ENCODE measurements at regions not wholly inside any gene's neighbourhood (a gene's known extent, or its start where the extent isn't known, plus 50 kb on each side); places are given as distances from the start of the nearest gene placed in this dataset.

DNA sequence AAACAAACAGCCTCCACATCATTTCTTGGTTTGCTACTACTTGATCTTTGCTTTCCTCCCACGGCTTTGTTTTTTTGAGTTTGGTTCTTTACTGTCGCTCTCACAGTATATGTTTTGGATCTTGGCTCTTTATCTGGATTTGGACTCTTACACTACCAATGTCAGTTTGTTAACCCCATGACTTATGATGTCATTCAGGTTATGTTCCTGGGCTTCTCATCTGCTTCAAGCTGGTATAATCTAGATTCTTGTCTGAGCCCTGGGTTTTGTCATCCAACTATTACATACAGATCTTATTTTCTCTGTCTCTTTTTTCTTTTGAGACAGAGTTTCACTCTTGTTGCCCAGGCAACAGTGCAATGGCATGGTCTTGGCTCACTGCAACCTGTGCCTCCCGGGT, 482.9 kb upstream of the TEX13C start:
- in situ Hi-C loops (cut with MboI) = no loop called here
- H3K36me3 ChIP-seq (ENCODE audit: control insufficient read depth in 2 of 2, insufficient read depth in 2 of 2, low read length in 1 of 2) = no peaks in the 10 kb centered on the region
- FAIRE-seq (no peak), DNase-seq (ENCODE audit: low read depth, low spot score) (no peak), ATAC-seq (no peak)
- WGBS (ENCODE audit: insufficient coverage, insufficient replicate concordance, low lambda C conversion rate, missing lambda C conversion rate) = 11% methylated on average over 3 of the region's 3 CpGs
- TF ChIP-seq FOXK2 (IDR thresholded peaks at IDR 0.05) = no peak
- no peak for TF ChIP-seq IRF4 (IDR thresholded peaks at IDR 0.05; ENCODE audit: low read depth, low read length)
- TF ChIP-seq, protein P1, sequence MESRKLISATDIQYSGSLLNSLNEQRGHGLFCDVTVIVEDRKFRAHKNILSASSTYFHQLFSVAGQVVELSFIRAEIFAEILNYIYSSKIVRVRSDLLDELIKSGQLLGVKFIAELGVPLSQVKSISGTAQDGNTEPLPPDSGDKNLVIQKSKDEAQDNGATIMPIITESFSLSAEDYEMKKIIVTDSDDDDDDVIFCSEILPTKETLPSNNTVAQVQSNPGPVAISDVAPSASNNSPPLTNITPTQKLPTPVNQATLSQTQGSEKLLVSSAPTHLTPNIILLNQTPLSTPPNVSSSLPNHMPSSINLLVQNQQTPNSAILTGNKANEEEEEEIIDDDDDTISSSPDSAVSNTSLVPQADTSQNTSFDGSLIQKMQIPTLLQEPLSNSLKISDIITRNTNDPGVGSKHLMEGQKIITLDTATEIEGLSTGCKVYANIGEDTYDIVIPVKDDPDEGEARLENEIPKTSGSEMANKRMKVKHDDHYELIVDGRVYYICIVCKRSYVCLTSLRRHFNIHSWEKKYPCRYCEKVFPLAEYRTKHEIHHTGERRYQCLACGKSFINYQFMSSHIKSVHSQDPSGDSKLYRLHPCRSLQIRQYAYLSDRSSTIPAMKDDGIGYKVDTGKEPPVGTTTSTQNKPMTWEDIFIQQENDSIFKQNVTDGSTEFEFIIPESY (IDR thresholded peaks at IDR 0.05) = no peak
- no peak for TF ChIP-seq STAT1 (conservative IDR thresholded peaks at IDR 0.05)
- no peak for TF ChIP-seq BHLHE40 (IDR thresholded peaks at IDR 0.05; ENCODE audit: borderline replicate concordance in 1 of 2, low read depth in 2 of 2, low read length in 1 of 2)
- H3K9me3 ChIP-seq (replicated peaks; ENCODE audit: control insufficient read depth, insufficient read depth, low read length) = no peaks in the 10 kb centered on the region
- no peak overlapping the region for H3K9ac ChIP-seq (ENCODE audit: control insufficient read depth, insufficient read depth, low read length)
- no TSS peak for BruUV-seq (replicated peaks)
- no peaks in the 10 kb centered on the region for H3K4me1 ChIP-seq (ENCODE audit: control insufficient read depth, insufficient read depth, low read length)
- no peak overlapping the region for H3K4me2 ChIP-seq (ENCODE audit: control insufficient read depth, insufficient read depth)
- H2AFZ ChIP-seq (ENCODE audit: control insufficient read depth, low read depth, low read length) = no peak overlapping the region
- H4K20me1 ChIP-seq (ENCODE audit: control insufficient read depth, insufficient read depth) = no peaks in the 10 kb centered on the region
- intact Hi-C loops (cut with micrococcal nuclease; ENCODE audit: unreplicated experiment) = no loop called here
- POLR2A ChIA-PET = no interaction called here
- SMC1A ChIA-PET (ENCODE audit: uncharacterized antibody, unreplicated experiment) = no interaction called here
- no peaks in the 10 kb centered on the region for H3K27me3 ChIP-seq (replicated peaks in 1 of 2; ENCODE audit: control insufficient read depth in 2 of 2, insufficient read depth in 2 of 2, low read length in 1 of 2)
- no peak overlapping the region for H3K4me3 ChIP-seq
- no peaks in the 10 kb centered on the region for H3K79me2 ChIP-seq (ENCODE audit: control insufficient read depth, insufficient read depth, low read length)
- RAD21 ChIA-PET (ENCODE audit: unreplicated experiment) = no interaction called here
- H3K27ac ChIP-seq (ENCODE audit: control insufficient read depth, insufficient read depth) = no peak overlapping the region
- CTCF ChIA-PET = no interaction called here

DNA sequence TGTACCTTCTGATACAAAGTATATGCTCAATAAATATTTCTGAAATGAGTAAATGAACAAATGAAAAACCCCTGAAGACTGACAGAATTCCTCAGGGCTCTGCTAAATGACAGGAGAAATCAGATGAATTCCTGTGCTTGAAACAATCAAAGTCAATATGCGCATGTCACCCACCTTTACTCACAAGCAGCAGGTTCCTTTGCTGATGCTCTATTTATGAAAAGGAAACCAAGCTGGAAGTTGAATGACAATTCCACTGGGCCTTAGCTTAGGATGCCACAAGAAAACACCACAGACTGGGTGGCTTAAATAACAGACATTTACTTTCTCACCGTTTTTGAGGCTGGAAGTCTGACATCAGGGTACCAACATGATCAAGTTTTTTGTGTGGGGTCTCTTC, 477.5 kb upstream of the TEX13C start:
- ChIA-PET CTCF (no interaction called here), RAD21 (ENCODE audit: unreplicated experiment) (no interaction called here), POLR2A (no interaction called here), SMC1A (ENCODE audit: uncharacterized antibody, unreplicated experiment) (no interaction called here)
- no peaks in the 10 kb centered on the region for H3K4me1 ChIP-seq (ENCODE audit: control insufficient read depth, insufficient read depth, low read length)
- H3K36me3 ChIP-seq (ENCODE audit: control insufficient read depth in 2 of 2, insufficient read depth in 2 of 2, low read length in 1 of 2) = no peaks in the 10 kb centered on the region
- no peaks in the 10 kb centered on the region for H3K9me3 ChIP-seq (replicated peaks; ENCODE audit: control insufficient read depth, insufficient read depth, low read length)
- no peak overlapping the region for H3K4me2 ChIP-seq (ENCODE audit: control insufficient read depth, insufficient read depth)
- DNase-seq (ENCODE audit: low read depth, low spot score) (no peak), FAIRE-seq (no peak), ATAC-seq (no peak)
- in situ Hi-C loops (cut with MboI) = no loop called here
- no peaks in the 10 kb centered on the region for H3K79me2 ChIP-seq (ENCODE audit: control insufficient read depth, insufficient read depth, low read length)
- TF ChIP-seq, protein P2, sequence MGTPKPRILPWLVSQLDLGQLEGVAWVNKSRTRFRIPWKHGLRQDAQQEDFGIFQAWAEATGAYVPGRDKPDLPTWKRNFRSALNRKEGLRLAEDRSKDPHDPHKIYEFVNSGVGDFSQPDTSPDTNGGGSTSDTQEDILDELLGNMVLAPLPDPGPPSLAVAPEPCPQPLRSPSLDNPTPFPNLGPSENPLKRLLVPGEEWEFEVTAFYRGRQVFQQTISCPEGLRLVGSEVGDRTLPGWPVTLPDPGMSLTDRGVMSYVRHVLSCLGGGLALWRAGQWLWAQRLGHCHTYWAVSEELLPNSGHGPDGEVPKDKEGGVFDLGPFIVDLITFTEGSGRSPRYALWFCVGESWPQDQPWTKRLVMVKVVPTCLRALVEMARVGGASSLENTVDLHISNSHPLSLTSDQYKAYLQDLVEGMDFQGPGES (IDR thresholded peaks at IDR 0.05) = no peak
- TF ChIP-seq, protein P3, sequence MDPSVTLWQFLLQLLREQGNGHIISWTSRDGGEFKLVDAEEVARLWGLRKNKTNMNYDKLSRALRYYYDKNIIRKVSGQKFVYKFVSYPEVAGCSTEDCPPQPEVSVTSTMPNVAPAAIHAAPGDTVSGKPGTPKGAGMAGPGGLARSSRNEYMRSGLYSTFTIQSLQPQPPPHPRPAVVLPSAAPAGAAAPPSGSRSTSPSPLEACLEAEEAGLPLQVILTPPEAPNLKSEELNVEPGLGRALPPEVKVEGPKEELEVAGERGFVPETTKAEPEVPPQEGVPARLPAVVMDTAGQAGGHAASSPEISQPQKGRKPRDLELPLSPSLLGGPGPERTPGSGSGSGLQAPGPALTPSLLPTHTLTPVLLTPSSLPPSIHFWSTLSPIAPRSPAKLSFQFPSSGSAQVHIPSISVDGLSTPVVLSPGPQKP (IDR thresholded peaks at IDR 0.05; ENCODE audit: low read depth, low read length) = no peak
- TF ChIP-seq ESRRA (IDR thresholded peaks at IDR 0.05; ENCODE audit: low read length) (no peak), NR2C2 (IDR thresholded peaks at IDR 0.05; ENCODE audit: borderline replicate concordance, control insufficient read depth, insufficient read length, low read depth) (no peak), JUNB (IDR thresholded peaks at IDR 0.05) (no peak), CEBPB (IDR thresholded peaks at IDR 0.05; ENCODE audit: borderline replicate concordance in 1 of 2, low read depth in 2 of 2, low read length in 2 of 2) (no peak), POLR2A (IDR thresholded peaks at IDR 0.05; ENCODE audit: low read depth, low read length) (no peak), FOXM1 (IDR thresholded peaks at IDR 0.05; ENCODE audit: low read depth, low read length) (no peak)
- WGBS (ENCODE audit: insufficient coverage, insufficient replicate concordance, low lambda C conversion rate, missing lambda C conversion rate) = 47% methylated on average over 2 of the region's 2 CpGs
- no peak overlapping the region for H3K27ac ChIP-seq (ENCODE audit: control insufficient read depth, insufficient read depth)
- no peak overlapping the region for H3K9ac ChIP-seq (ENCODE audit: control insufficient read depth, insufficient read depth, low read length)
- no TSS peak for BruUV-seq (replicated peaks)
- intact Hi-C loops (cut with micrococcal nuclease; ENCODE audit: unreplicated experiment) = no loop called here
- no peak overlapping the region for H2AFZ ChIP-seq (ENCODE audit: control insufficient read depth, low read depth, low read length)
- no peaks in the 10 kb centered on the region for H4K20me1 ChIP-seq (ENCODE audit: control insufficient read depth, insufficient read depth)
- H3K4me3 ChIP-seq = no peak overlapping the region
- no peaks in the 10 kb centered on the region for H3K27me3 ChIP-seq (replicated peaks in 1 of 2; ENCODE audit: control insufficient read depth in 2 of 2, insufficient read depth in 2 of 2, low read length in 1 of 2)
